Kidney glomerular epithelial cell (primary cell): ENCODE measurements at regions not wholly inside any gene's neighbourhood (a gene's known extent, or its start where the extent isn't known, plus 50 kb on each side); places are given as distances from the start of the nearest gene placed in this dataset.
"Not testable (repeated sequence)": the region's sequence is repeated elsewhere in the genome, so short reads cannot be mapped to it uniquely, and the experiment has no call there.

Experiments
- DNase-seq: peaks from one replicate; lab custom pipeline; 2025; lab: John Stamatoyannopoulos, UW

- DNase-seq = no peak
Measured at GRCh38 chr2:149709496-149710263, 122.1 kb upstream of the MMADHC start.

GRCh38 chr2:149703281-149703680 is 115.7 kb upstream of the MMADHC start:
- no peak for DNase-seq

- DNase-seq = no peak
Measured at GRCh38 chr2:149702571-149702970, 115.0 kb upstream of the MMADHC start.

- DNase-seq = no peak
Measured at GRCh38 chr2:149701241-149701640, 113.7 kb upstream of the MMADHC start.

- peak; percentile 16 for DNase-seq
Measured at GRCh38 chr2:149692961-149693396, 105.4 kb upstream of the MMADHC start.

- no peak for DNase-seq
Measured at GRCh38 chr2:149690825-149691224, 103.2 kb upstream of the MMADHC start.

- no peak for DNase-seq
Measured at GRCh38 chr2:149687052-149687427, 99.5 kb upstream of the MMADHC start.

- no peak for DNase-seq
Measured at GRCh38 chr2:149686136-149687051, 98.8 kb upstream of the MMADHC start.

GRCh38 chr2:149685401-149685800 is 97.8 kb upstream of the MMADHC start:
- not testable (repeated sequence) for DNase-seq

- no peak for DNase-seq
Measured at GRCh38 chr2:149679286-149679685, 91.7 kb upstream of the MMADHC start.

GRCh38 chr2:149677416-149677815 is 89.8 kb upstream of the MMADHC start:
- no peak for DNase-seq

- no peak for DNase-seq
Measured at GRCh38 chr2:149670086-149670485, 82.5 kb upstream of the MMADHC start.

GRCh38 chr2:149666809-149667320 is 79.3 kb upstream of the MMADHC start:
- no peak for DNase-seq

- DNase-seq = no peak
Measured at GRCh38 chr2:149664896-149665295, 77.3 kb upstream of the MMADHC start.

- no peak for DNase-seq
Measured at GRCh38 chr2:149662556-149662955, 75.0 kb upstream of the MMADHC start.

- peak; percentile 73 for DNase-seq
Measured at GRCh38 chr2:149661844-149662243, 74.3 kb upstream of the MMADHC start.

- DNase-seq = no peak
Measured at GRCh38 chr2:149658553-149658952, 71.0 kb upstream of the MMADHC start.

GRCh38 chr2:149657401-149658040 is 69.9 kb upstream of the MMADHC start:
- no peak for DNase-seq

- DNase-seq = no peak
Measured at GRCh38 chr2:149656996-149657395, 69.4 kb upstream of the MMADHC start.

- DNase-seq = no peak
Measured at GRCh38 chr2:149653831-149654445, 66.4 kb upstream of the MMADHC start.

- no peak for DNase-seq
Measured at GRCh38 chr2:149652926-149653325, 65.4 kb upstream of the MMADHC start.

- DNase-seq = no peak
Measured at GRCh38 chr2:149652526-149652925, 65.0 kb upstream of the MMADHC start.
